ENCODE measurements at regions not wholly inside any gene's neighbourhood (a gene's known extent, or its start where the extent isn't known, plus 50 kb on each side); places are given as distances from the start of the nearest gene placed in this dataset.

- peak; percentile 26 for DNase-seq (ENCODE audit: low read depth)
These were observed 443.8 kb downstream of the HAO1 start for GRCh38 chr20:7496394-7496991.

DNA sequence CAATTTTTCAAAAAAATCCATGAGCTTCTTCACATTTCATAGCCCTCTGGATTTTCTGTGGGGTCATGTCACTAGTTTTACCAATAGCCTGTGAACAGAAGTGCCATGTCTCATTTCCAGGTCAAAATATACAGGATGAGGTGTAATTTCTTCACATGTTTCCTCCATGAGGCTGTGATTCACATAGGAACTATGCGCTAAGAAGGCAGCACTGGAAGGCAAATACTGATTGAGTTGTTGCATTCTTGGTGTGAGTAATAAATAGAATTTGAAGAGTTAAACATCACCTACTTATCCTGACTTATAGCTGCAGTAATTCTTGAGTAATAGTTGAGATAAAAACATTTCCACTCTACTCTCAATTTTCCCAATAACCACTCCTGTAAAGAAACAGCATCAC is 442.3 kb downstream of the HAO1 start:
- DNase-seq (ENCODE audit: low read depth): no peak

DNA sequence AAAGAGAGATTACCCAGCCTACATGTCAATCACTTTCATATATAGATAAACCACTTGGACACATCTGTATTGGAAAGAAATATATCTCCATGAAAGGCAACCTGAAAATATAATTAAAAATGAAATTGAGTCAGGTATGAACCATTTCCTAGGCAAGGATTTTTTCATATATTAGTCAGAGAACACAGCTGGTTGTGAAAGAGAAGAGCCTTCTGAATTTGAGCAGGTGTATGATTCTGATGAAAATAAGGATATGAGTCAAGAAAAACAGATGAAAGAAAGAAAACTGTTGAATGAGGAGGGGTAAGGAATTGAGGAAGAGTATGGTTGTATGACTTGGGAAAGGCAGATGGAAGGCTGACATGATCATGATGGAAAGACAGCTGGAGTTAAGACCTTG is 441.1 kb downstream of the HAO1 start:
- DNase-seq (ENCODE audit: low read depth): no peak

GRCh38 chr20:7500231-7500663 is 440.0 kb downstream of the HAO1 start:
- no peak for DNase-seq (ENCODE audit: low read depth)

DNA sequence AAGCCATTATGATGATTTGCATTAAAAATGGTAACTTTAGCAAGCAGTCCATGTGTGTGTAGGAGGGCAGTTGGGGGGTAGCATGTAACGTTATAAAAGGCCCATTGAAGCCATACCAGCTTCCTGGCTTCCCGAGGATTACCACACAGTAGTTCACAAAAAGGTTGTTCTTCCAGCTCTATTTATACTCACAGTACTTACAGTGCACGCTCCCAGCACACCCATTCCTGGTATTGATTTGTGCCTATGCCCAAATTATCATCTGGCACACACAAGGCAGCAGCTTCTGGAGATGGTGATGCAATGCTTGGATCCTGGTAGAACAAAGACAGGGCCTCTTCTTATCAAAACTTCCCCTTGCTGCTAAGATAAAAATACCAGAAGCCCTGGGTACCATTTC is 436.8 kb downstream of the HAO1 start:
- no peak for DNase-seq (ENCODE audit: low read depth)

DNA sequence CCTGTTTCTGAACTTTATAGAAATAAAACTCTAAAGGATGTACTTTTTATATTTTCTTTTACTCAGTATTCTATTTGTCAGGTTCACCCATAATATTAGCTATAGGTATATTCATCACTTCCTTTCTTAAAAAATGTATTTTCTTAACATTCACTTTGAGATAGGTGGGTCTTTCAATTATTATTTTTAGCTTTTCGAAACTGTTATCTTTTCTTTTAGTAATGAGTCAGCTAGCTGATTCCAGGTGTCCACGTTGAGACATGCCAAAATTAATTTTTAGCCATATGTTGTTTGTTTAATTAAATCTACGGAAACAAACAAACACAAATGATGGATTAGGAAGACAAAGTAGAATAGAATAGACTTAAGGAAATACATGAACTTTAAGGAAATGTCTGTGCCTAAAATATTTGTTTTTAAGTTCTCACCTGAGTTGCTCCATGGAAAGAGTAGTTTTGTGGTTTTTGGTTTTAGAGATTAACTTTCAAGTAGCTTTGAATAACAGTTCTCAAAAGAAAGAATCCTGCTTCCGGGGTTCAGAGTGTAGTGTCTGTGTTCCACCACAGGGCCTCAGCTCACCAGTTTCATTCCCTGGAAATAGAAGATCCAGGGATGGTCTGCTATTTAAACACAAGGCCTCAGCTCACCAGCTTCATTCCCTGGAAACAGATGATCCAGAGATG is 435.0 kb downstream of the HAO1 start:
- peak; percentile 25 for DNase-seq (ENCODE audit: low read depth)

- DNase-seq (ENCODE audit: low read depth): no peak
These were observed 434.4 kb downstream of the HAO1 start for GRCh38 chr20:7505835-7506221.

DNA sequence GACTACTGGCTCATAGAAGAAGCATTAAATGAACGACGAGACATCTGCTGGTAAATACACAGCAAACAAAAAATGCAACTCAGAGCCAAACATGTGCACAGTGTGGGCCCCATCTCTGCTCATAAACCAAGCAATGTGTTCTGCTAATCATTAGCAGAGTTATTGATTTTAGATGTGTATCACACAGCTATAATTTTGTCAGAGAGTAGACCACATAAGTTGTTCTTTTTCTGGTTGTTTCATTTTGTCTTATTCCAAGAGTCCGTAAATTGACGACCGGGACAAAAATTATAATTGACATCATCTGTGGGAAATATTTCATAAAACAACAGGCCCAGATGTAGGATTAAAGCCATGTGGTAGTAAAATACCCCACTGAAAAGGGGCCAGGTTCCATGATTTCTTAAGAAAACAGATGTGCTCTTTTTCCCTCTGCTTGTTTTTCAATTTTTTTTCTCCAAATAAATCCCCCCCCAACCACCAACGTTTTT is 423.6 kb downstream of the HAO1 start:
- no peak for DNase-seq (ENCODE audit: low read depth)

GRCh38 chr20:7520361-7520760 is 419.9 kb downstream of the HAO1 start:
- no peak for DNase-seq (ENCODE audit: low read depth)

GRCh38 chr20:7523288-7523687 is 417.0 kb downstream of the HAO1 start:
- peak; percentile 2 for DNase-seq (ENCODE audit: low read depth)

DNA sequence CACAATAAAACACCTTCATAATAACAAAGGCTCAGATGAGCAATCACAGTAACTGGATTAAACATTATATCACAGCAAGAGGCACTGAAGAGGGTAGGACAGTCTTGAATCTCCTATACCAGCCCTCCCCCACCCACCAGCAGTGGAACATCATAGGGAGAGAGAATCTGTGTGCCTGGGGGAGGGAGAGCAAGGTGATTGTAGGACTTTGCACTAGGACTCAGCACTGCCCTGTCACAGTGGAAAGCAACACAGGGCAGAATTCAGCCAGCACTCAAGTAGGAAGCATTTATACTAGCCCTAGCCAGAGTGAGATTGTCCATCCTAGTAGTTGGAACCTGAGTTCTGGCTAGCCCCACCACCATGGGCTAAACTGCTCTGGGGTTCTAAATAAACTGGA is 400.2 kb downstream of the HAO1 start:
- DNase-seq (ENCODE audit: low read depth): no peak

GRCh38 chr20:7540923-7541322 is 399.3 kb downstream of the HAO1 start:
- DNase-seq (ENCODE audit: low read depth): no peak

GRCh38 chr20:7571101-7571500 is 369.2 kb downstream of the HAO1 start:
- DNase-seq (ENCODE audit: low read depth): no peak

- no peak for DNase-seq (ENCODE audit: low read depth)
These were observed 368.7 kb downstream of the HAO1 start for GRCh38 chr20:7571521-7572055.

DNA sequence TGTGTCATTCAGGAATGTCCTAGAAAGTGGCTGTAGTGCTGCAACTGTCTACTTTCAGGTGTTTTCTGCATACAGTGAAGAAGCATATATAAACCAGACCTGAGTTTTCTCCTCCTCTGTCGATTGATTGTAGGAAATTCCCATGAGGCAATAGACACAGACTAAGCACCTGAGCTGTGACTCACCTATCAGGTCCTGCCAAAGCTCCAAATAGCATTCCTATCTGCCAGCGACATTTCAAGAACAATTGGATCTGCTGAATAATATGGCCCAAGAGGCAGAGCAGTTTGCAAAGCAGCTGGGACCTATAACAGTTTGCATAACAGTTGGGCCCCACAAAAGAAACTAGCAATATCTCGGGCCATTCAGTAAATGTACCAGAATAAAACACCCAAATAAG is 360.4 kb downstream of the HAO1 start:
- no peak for DNase-seq (ENCODE audit: low read depth)

GRCh38 chr20:7585126-7585679 is 355.1 kb downstream of the HAO1 start:
- no peak for DNase-seq (ENCODE audit: low read depth)

GRCh38 chr20:7586481-7586880 is 353.8 kb downstream of the HAO1 start:
- no peak for DNase-seq (ENCODE audit: low read depth)

- DNase-seq (ENCODE audit: low read depth): no peak
These were observed 351.1 kb downstream of the HAO1 start for GRCh38 chr20:7589164-7589563.

DNA sequence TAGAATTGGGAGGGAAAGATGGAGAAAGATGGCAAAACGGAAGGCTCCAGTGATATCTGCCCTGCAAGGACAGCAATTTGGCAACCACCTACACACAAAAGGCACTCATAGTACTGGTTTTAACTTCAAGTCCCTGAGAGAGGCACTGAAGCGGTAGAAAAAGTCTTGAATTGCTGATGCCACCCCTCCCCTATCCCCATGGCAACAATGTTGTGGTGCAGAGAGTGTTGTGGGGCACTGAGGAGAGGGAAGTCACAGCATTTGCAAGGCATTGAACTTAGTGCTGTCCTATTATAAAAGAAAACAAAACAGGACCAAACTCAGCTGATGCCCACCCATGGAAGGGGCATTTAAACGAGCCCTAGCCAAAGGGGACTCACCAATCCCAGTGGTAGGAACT is 343.7 kb downstream of the HAO1 start:
- no peak for DNase-seq (ENCODE audit: low read depth)

- DNase-seq (ENCODE audit: low read depth): no peak
These were observed 338.8 kb downstream of the HAO1 start for GRCh38 chr20:7601431-7601830.

- DNase-seq (ENCODE audit: low read depth): no peak
These were observed 333.3 kb downstream of the HAO1 start for GRCh38 chr20:7606941-7607340.

DNA sequence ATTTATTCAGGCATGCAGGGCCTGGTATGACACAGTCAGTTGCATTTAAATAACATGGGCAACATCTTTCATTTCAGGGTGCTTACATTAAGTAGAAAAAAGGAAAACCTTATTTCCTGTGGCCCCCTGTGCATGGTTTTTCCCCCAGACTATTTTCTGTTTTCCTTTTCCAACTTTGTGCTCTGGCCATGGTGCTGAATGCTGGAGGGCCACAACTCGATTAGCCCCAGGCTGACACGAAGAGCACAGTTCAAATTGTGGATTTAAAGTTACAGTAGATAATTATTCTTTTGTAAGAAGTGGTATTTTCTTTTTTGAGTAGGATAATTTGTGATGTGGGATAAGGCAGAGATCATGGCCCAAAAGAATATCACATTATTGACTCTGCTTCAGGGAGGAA is 332.0 kb downstream of the HAO1 start:
- peak; percentile 44 for DNase-seq (ENCODE audit: low read depth)

DNA sequence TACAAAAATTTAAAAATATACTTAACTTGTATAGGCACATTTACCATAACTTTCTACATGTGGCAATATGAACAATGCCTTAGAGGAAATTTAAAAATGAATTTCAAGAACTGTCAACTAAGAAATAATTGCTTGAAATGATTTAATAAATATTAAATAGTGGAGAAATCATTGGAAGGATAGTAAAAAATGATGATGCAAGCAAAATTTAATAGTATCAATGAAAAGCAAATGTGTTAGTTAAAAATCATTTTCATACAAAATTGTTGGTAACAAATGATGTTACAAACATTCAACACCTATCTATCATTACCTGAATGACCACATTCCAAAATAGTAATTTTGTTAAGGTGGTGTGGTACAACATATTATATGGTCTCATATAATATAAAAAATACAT is 331.0 kb downstream of the HAO1 start:
- DNase-seq (ENCODE audit: low read depth): no peak
